ENCODE measurements at regions not wholly inside any gene's neighbourhood (a gene's known extent, or its start where the extent isn't known, plus 50 kb on each side); places are given as distances from the start of the nearest gene placed in this dataset.

GRCh38 chr2:64380853-64381527, 73.0 kb upstream of the LGALSL start:
- no peak for DNase-seq (ENCODE audit: low read depth, low spot score)
- in situ Hi-C loops (cut with HindIII; ENCODE audit: low sequenced_read_pairs), result no loop called here

GRCh38 chr2:64383016-64383591, 70.9 kb upstream of the LGALSL start:
- no peak overlapping the region for H3K4me3 ChIP-seq (ENCODE audit: low read depth, low read length)
- TF ChIP-seq, protein P1, sequence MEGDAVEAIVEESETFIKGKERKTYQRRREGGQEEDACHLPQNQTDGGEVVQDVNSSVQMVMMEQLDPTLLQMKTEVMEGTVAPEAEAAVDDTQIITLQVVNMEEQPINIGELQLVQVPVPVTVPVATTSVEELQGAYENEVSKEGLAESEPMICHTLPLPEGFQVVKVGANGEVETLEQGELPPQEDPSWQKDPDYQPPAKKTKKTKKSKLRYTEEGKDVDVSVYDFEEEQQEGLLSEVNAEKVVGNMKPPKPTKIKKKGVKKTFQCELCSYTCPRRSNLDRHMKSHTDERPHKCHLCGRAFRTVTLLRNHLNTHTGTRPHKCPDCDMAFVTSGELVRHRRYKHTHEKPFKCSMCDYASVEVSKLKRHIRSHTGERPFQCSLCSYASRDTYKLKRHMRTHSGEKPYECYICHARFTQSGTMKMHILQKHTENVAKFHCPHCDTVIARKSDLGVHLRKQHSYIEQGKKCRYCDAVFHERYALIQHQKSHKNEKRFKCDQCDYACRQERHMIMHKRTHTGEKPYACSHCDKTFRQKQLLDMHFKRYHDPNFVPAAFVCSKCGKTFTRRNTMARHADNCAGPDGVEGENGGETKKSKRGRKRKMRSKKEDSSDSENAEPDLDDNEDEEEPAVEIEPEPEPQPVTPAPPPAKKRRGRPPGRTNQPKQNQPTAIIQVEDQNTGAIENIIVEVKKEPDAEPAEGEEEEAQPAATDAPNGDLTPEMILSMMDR (IDR thresholded peaks at IDR 0.05; ENCODE audit: low read depth, low read length), result no peak
- in situ Hi-C loops (cut with HindIII; ENCODE audit: low sequenced_read_pairs), result no loop called here
- DNase-seq (ENCODE audit: low read depth, low spot score), result no peak

More at GRCh38 chr2:64380853-64381527, 73.0 kb upstream of the LGALSL start:
- TF ChIP-seq, protein P1 (IDR thresholded peaks at IDR 0.05; ENCODE audit: low read depth, low read length), result no peak
- H3K4me3 ChIP-seq (ENCODE audit: low read depth, low read length), result no peak overlapping the region

DNA sequence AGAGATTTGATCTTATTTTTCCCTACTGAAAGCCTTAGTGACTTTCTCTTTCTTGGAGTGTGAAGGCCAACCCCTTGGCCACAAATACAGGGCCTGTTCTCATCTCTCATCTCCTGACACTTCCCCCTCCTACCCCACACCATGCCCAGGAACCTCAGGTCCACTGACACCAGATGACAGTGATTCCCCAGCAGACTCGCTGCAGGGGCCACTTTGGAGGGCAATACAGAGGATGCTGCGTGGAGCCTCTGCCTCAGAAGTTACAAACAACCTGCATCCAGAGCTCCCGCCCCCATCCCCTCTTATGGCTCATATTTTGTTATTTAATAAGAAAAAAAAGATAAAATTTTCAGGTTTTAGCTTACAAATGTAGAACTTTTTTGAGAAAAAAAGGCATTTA, 70.1 kb upstream of the LGALSL start:
- in situ Hi-C loops (cut with HindIII; ENCODE audit: low sequenced_read_pairs), result no loop called here
- no peak for DNase-seq (ENCODE audit: low read depth, low spot score)
- H3K4me3 ChIP-seq (ENCODE audit: low read depth, low read length), result no peak overlapping the region
- TF ChIP-seq, protein P1 (IDR thresholded peaks at IDR 0.05; ENCODE audit: low read depth, low read length), result no peak

GRCh38 chr2:64386676-64387075, 67.3 kb upstream of the LGALSL start:
- TF ChIP-seq, protein P1 (IDR thresholded peaks at IDR 0.05; ENCODE audit: low read depth, low read length), result no peak

DNA sequence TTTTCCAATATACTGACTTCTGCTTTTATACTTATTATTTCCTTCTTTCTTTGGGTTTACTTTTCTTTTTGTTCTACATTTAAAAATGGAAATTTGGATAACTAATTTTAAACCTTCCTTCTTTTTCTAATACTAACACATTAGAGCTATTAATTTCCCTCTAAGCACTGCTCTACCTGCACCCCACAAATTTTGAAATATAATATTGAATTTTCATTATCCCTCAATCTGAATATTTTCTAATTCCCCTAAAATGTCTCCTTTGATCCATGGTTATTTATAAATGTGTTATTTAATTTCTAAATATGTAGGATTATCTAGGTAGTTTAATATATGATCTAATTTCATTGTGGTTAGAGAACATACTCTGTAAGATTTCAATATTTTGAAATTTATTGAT, 63.4 kb upstream of the LGALSL start:
- no peak overlapping the region for H3K4me3 ChIP-seq (ENCODE audit: low read depth, low read length)
- in situ Hi-C loops (cut with HindIII; ENCODE audit: low sequenced_read_pairs), result no loop called here
- DNase-seq (ENCODE audit: low read depth, low spot score), result no peak
- TF ChIP-seq, protein P1 (IDR thresholded peaks at IDR 0.05; ENCODE audit: low read depth, low read length), result no peak

More at GRCh38 chr2:64386676-64387075, 67.3 kb upstream of the LGALSL start:
- DNase-seq (ENCODE audit: low read depth, low spot score), result no peak
- no peak overlapping the region for H3K4me3 ChIP-seq (ENCODE audit: low read depth, low read length)
- in situ Hi-C loops (cut with HindIII; ENCODE audit: low sequenced_read_pairs), result no loop called here

DNA sequence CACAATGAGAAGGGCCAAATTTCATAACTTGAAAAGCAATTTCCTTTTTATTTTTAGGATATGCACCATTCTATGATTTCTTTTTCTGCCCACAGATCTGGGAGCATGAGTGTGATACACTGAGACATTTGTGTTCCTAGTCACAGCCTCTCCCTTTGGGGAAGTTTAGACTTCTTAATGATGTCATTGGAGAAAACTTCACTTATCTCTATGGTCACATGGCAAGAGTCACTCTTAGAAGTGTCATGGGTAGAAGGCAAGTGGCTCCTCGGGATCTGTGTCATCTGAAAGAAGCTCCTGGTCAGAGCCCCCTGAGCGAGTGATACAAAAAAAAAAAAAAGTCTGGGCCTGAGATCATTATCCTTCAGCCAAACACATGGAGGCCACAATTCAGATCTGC, 62.5 kb upstream of the LGALSL start:
- in situ Hi-C loops (cut with HindIII; ENCODE audit: low sequenced_read_pairs), result no loop called here
- DNase-seq (ENCODE audit: low read depth, low spot score), result no peak

More for the DNA sequence above, 62.5 kb upstream of the LGALSL start:
- no peak overlapping the region for H3K4me3 ChIP-seq (ENCODE audit: low read depth, low read length)
- TF ChIP-seq, protein P1 (IDR thresholded peaks at IDR 0.05; ENCODE audit: low read depth, low read length), result no peak
